ENCODE measurements at regions not wholly inside any gene's neighbourhood (a gene's known extent, or its start where the extent isn't known, plus 50 kb on each side); places are given as distances from the start of the nearest gene placed in this dataset.

GRCh38 chr5:158434749-158435148, 575.8 kb upstream of the CLINT1 start:
- no peak for DNase-seq

GRCh38 chr5:158433634-158434033, 574.7 kb upstream of the CLINT1 start:
- DNase-seq = no peak

- no peak for DNase-seq
These were observed 572.6 kb upstream of the CLINT1 start for GRCh38 chr5:158431369-158432029.

GRCh38 chr5:158430798-158431167, 571.8 kb upstream of the CLINT1 start:
- no peak for DNase-seq

- DNase-seq = no peak
These were observed 571.3 kb upstream of the CLINT1 start for GRCh38 chr5:158430166-158430797.

- no peak for DNase-seq
These were observed 570.6 kb upstream of the CLINT1 start for GRCh38 chr5:158429564-158429963.

GRCh38 chr5:158423623-158424200, 564.8 kb upstream of the CLINT1 start:
- no peak for DNase-seq

- DNase-seq = no peak
These were observed 563.9 kb upstream of the CLINT1 start for GRCh38 chr5:158422653-158423515.

GRCh38 chr5:158421319-158421718, 562.4 kb upstream of the CLINT1 start:
- no peak for DNase-seq

GRCh38 chr5:158419186-158419585, 560.2 kb upstream of the CLINT1 start:
- no peak for DNase-seq

- DNase-seq = no peak
These were observed 555.8 kb upstream of the CLINT1 start for GRCh38 chr5:158414780-158415179.

- no peak for DNase-seq
These were observed 555.4 kb upstream of the CLINT1 start for GRCh38 chr5:158414333-158414762.

GRCh38 chr5:158413122-158413680, 554.3 kb upstream of the CLINT1 start:
- DNase-seq = no peak

- no peak for DNase-seq
These were observed 552.0 kb upstream of the CLINT1 start for GRCh38 chr5:158410976-158411375.

GRCh38 chr5:158409507-158409906, 550.6 kb upstream of the CLINT1 start:
- DNase-seq = no peak

GRCh38 chr5:158407824-158408195, 548.9 kb upstream of the CLINT1 start:
- no peak for DNase-seq

- no peak for DNase-seq
These were observed 548.2 kb upstream of the CLINT1 start for GRCh38 chr5:158406884-158407823.

- DNase-seq = no peak
These were observed 539.6 kb upstream of the CLINT1 start for GRCh38 chr5:158398360-158399201.

- DNase-seq = no peak
These were observed 538.3 kb upstream of the CLINT1 start for GRCh38 chr5:158397278-158397677.

- no peak for DNase-seq
These were observed 535.2 kb upstream of the CLINT1 start for GRCh38 chr5:158394102-158394501.

GRCh38 chr5:158393457-158393856, 534.5 kb upstream of the CLINT1 start:
- DNase-seq = no peak
